Ovary (tissue), 3 donors: ENCODE measurements at regions not wholly inside any gene's neighbourhood (a gene's known extent, or its start where the extent isn't known, plus 50 kb on each side); places are given as distances from the start of the nearest gene placed in this dataset.

Source experiments
- CTCF ChIP-seq, 3 donors: fragments of 450-650 bp in 2 of 3; fragments of 200-600 bp in 1 of 3; IDR thresholded peaks; one replicate each; pipeline versions ENCODE4 v1.5.1 to v1.8.0; 2016 to 2022; ENCODE audit warnings: antibody characterized with exemption in 3 of 3, mild to moderate bottlenecking in 1 of 3
- EP300 ChIP-seq: sonication (generic); formaldehyde crosslinking; IDR thresholded peaks from one replicate; pipeline ENCODE4 v1.6.1; 2017; ENCODE audit warnings: antibody characterized with exemption
- POLR2A ChIP-seq: fragments of 450-650 bp; IDR thresholded peaks from one replicate; pipeline ENCODE4 v1.6.1; 2017; ENCODE audit warnings: antibody characterized with exemption, mild to moderate bottlenecking, moderate library complexity
- donor health status: DM: no; HTN: no; CAD: no.

DNA sequence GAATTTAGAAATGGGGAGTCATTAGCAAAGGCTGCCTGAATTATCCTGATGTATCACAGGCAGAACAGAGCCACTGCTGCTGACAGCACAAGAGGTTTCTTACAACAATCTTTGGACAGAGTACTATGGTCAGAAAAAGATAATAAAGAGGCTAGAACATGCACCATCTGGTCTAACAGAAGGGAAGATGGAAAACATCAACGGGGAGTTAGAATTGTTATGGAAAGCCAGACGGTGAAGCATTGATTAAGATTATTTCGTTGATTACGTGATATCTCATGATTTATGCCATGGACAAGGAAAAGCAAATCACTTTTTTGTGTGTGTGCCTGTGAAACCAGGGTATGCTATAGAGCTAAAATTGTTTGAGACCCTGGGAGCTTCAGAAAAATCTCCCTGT, 409.4 kb upstream of the ETAA1 start:
- no peak for TF ChIP-seq CTCF (IDR thresholded peaks at IDR 0.05)
- TF ChIP-seq POLR2A: no peak
- TF ChIP-seq EP300: no peak
